ENCODE measurements at regions not wholly inside any gene's neighbourhood (a gene's known extent, or its start where the extent isn't known, plus 50 kb on each side); places are given as distances from the start of the nearest gene placed in this dataset.

DNA sequence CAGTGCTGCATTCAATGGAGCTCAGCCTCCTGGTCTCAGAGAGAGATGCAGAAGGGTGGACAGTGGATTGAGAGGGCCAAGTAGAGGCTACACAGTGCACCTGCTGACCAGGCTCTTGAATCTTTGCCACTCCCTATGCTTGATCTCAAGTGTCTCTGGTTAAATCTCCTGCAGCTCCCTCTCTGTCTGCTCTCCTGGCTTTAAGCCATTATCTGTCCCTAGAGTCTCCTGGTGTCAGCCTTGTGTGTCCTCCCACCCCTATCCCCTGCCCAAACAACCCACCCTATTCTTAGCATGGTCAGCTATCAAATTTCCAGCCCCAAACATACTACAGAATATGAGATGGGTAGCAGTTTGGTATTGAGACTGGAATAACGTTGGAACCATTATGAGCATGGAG is 479.3 kb upstream of the CELF2 start:
- H3K9me3 ChIP-seq (ENCODE audit: control insufficient read depth, insufficient read depth, low read length) = no peaks in the 10 kb centered on the region
- Mint-ChIP-seq H3K27me3 (ENCODE audit: low read depth in 2 of 2) (peaks cover 3 to 12% of the 10 kb centered on the region in 2 donors), H3K4me3 (no peak overlapping the region), H3K27ac (no peak overlapping the region), H3K36me3 (no peaks in the 10 kb centered on the region), H3K9me3 (no peaks in the 10 kb centered on the region), H3K4me1 (no peaks in the 10 kb centered on the region)
- DNase-seq (no peak), ATAC-seq (no peak)
- intact Hi-C loops (cut with micrococcal nuclease) = no loop called here
- no peaks in the 10 kb centered on the region for H3K27me3 ChIP-seq (ENCODE audit: control insufficient read depth, insufficient read depth, low read length)
- no peaks in the 10 kb centered on the region for H3K4me1 ChIP-seq (ENCODE audit: control insufficient read depth, insufficient read depth, low read length)
- WGBS (ENCODE audit: insufficient coverage) = 100% methylated on average over 1 of the region's 1 CpG
- H3K4me3 ChIP-seq (ENCODE audit: low read length) = no peak overlapping the region
- no peaks in the 10 kb centered on the region for H3K36me3 ChIP-seq (ENCODE audit: control insufficient read depth, insufficient read depth, low read length)
- TF ChIP-seq, protein P1, sequence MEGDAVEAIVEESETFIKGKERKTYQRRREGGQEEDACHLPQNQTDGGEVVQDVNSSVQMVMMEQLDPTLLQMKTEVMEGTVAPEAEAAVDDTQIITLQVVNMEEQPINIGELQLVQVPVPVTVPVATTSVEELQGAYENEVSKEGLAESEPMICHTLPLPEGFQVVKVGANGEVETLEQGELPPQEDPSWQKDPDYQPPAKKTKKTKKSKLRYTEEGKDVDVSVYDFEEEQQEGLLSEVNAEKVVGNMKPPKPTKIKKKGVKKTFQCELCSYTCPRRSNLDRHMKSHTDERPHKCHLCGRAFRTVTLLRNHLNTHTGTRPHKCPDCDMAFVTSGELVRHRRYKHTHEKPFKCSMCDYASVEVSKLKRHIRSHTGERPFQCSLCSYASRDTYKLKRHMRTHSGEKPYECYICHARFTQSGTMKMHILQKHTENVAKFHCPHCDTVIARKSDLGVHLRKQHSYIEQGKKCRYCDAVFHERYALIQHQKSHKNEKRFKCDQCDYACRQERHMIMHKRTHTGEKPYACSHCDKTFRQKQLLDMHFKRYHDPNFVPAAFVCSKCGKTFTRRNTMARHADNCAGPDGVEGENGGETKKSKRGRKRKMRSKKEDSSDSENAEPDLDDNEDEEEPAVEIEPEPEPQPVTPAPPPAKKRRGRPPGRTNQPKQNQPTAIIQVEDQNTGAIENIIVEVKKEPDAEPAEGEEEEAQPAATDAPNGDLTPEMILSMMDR (IDR thresholded peaks at IDR 0.05) = no peak
- no peak overlapping the region for H3K27ac ChIP-seq (ENCODE audit: low read length)

DNA sequence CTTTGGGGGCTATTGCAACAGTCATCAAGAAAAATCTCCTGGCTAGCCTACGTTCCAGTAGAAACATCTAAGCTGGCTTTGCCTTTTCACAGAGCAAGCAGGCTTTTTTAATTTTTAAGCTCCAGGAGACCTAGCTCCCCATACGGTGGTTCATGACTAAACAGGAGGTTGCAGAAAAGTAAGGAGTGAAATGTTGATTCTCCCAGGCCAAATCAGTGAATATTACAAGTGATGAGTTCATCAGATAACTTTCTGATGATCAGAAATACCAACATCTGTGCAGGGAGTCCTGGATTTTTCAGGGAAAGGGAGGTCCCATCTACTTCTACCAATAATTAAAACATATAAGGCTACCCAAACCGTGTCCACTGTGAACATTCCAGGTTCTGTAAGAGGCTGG is 477.3 kb upstream of the CELF2 start:
- Mint-ChIP-seq H3K4me1 (no peaks in the 10 kb centered on the region), H3K27me3 (ENCODE audit: low read depth in 2 of 2) (peaks cover 0 to 13% of the 10 kb centered on the region in 2 donors), H3K9me3 (no peaks in the 10 kb centered on the region), H3K36me3 (no peaks in the 10 kb centered on the region), H3K4me3 (no peak overlapping the region), H3K27ac (no peak overlapping the region)
- Histone ChIP-seq H3K4me3 (ENCODE audit: low read length) (no peak overlapping the region), H3K27me3 (ENCODE audit: control insufficient read depth, insufficient read depth, low read length) (no peaks in the 10 kb centered on the region), H3K27ac (ENCODE audit: low read length) (no peak overlapping the region), H3K36me3 (ENCODE audit: control insufficient read depth, insufficient read depth, low read length) (no peaks in the 10 kb centered on the region), H3K9me3 (ENCODE audit: control insufficient read depth, insufficient read depth, low read length) (no peaks in the 10 kb centered on the region), H3K4me1 (ENCODE audit: control insufficient read depth, insufficient read depth, low read length) (no peaks in the 10 kb centered on the region)
- intact Hi-C loops (cut with micrococcal nuclease) = no loop called here
- 89% methylated on average over 3 of the region's 3 CpGs for WGBS (ENCODE audit: insufficient coverage)
- DNase-seq = no peak
- TF ChIP-seq, protein P1 (IDR thresholded peaks at IDR 0.05) = no peak
- no peak for ATAC-seq

DNA sequence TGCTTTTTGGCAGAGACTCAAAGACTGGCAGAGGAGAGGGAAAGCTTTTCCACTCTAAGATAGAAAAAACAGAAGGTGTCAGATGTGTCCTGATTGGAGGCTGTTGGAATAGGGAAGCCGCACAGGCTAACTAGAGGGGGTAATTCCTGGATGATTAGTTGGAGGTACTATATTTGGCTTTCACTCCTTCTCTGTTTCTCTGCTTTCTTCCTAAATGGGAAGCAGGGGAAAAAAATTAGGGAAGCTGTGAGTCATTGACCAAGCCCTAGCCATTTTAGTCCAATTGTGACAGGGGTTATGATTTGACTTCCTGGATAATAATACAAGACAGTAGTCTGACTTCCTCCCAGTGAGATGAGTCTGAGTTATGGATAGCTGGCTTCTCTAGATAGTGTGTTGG is 475.2 kb upstream of the CELF2 start:
- 100% methylated on average over 1 of the region's 1 CpG for whole genome bisulfite sequencing (ENCODE audit: insufficient coverage)
- no peak overlapping the region for H3K27ac ChIP-seq (ENCODE audit: low read length)
- no peak for ATAC-seq

DNA sequence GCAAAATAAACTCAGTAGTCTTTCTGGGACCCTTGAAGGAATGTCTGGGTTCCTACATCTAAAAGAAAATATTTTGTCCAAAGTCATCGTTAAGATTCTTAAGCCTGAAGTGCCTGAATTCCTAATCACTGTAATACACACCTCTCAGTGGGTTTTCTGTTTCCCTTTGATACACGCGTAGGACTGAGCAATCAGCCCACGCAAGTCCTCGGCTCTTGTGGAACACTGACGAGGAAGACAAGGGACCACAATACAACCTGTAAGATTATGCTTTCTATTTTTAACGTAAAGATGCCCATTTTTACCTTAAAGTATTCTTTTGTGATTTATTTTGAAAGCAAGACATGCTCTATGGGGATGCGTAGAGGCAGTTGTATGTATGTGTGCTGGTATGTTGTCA is 472.8 kb upstream of the CELF2 start:
- no peak overlapping the region for H3K27ac Mint-ChIP-seq
- H3K4me1 Mint-ChIP-seq = no peaks in the 10 kb centered on the region
- no peak for DNase-seq
- no peaks in the 10 kb centered on the region for H3K9me3 ChIP-seq (ENCODE audit: control insufficient read depth, insufficient read depth, low read length)
- no peak for ATAC-seq
- H3K4me3 ChIP-seq (ENCODE audit: low read length) = no peak overlapping the region
- no peak overlapping the region for H3K27ac ChIP-seq (ENCODE audit: low read length)
- TF ChIP-seq, protein P1 (IDR thresholded peaks at IDR 0.05) = no peak
- H3K4me3 Mint-ChIP-seq = no peak overlapping the region
- H3K36me3 Mint-ChIP-seq = no peaks in the 10 kb centered on the region
- H3K27me3 ChIP-seq (ENCODE audit: control insufficient read depth, insufficient read depth, low read length) = no peaks in the 10 kb centered on the region
- H3K4me1 ChIP-seq (ENCODE audit: control insufficient read depth, insufficient read depth, low read length) = no peaks in the 10 kb centered on the region
- H3K9me3 Mint-ChIP-seq = no peaks in the 10 kb centered on the region
- WGBS (ENCODE audit: insufficient coverage) = 29% methylated on average over 6 of the region's 8 CpGs
- no peaks in the 10 kb centered on the region for H3K36me3 ChIP-seq (ENCODE audit: control insufficient read depth, insufficient read depth, low read length)
- H3K27me3 Mint-ChIP-seq (ENCODE audit: low read depth in 2 of 2) = peaks cover 0 to 20% of the 10 kb centered on the region in 2 donors
- intact Hi-C loops (cut with micrococcal nuclease) = no loop called here

More for the DNA sequence above, 475.2 kb upstream of the CELF2 start:
- Mint-ChIP-seq H3K27ac (no peak overlapping the region), H3K36me3 (no peaks in the 10 kb centered on the region), H3K27me3 (ENCODE audit: low read depth in 2 of 2) (peaks cover 0 to 20% of the 10 kb centered on the region in 2 donors), H3K4me1 (no peaks in the 10 kb centered on the region), H3K9me3 (no peaks in the 10 kb centered on the region), H3K4me3 (no peak overlapping the region)
- TF ChIP-seq, protein P1 (IDR thresholded peaks at IDR 0.05) = no peak
- Histone ChIP-seq H3K36me3 (ENCODE audit: control insufficient read depth, insufficient read depth, low read length) (no peaks in the 10 kb centered on the region), H3K27me3 (ENCODE audit: control insufficient read depth, insufficient read depth, low read length) (no peaks in the 10 kb centered on the region), H3K4me1 (ENCODE audit: control insufficient read depth, insufficient read depth, low read length) (no peaks in the 10 kb centered on the region), H3K9me3 (ENCODE audit: control insufficient read depth, insufficient read depth, low read length) (no peaks in the 10 kb centered on the region), H3K4me3 (ENCODE audit: low read length) (no peak overlapping the region)
- intact Hi-C loops (cut with micrococcal nuclease) = no loop called here
- no peak for DNase-seq
